ENCODE measurements at regions not wholly inside any gene's neighbourhood (a gene's known extent, or its start where the extent isn't known, plus 50 kb on each side); places are given as distances from the start of the nearest gene placed in this dataset.

GRCh38 chr13:64910096-64910495 is 2320.0 kb downstream of the PCDH9 start:
- DNase-seq (ENCODE audit: low spot score): no peak
- TF ChIP-seq CTCF (IDR thresholded peaks at IDR 0.05; ENCODE audit: extremely low read depth, missing control alignments): no peak

- DNase-seq (ENCODE audit: low spot score): no peak
- no peak for TF ChIP-seq CTCF (IDR thresholded peaks at IDR 0.05; ENCODE audit: extremely low read depth, missing control alignments)
Observed at GRCh38 chr13:64909184-64909583, 2321.0 kb downstream of the PCDH9 start.

DNA sequence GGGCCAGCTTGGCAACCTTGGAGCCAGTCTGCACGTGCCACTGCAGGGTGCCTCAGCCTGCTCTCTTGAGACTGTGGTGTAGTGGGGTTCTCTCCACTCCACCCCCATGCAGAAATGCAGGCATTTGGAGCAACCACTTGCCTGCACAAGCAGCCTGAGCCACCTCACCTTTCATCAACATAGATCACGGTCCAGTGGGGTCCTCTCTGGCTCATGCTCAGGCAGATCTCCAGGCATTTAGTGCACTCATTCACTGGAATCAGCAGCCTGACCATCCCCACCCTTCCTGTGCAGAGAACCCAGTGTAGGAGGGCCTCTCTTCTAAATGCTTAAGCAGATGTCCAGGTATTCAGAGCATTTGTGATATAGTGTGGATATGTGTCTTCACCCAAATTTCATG is 2330.1 kb downstream of the PCDH9 start:
- no peak for DNase-seq (ENCODE audit: low spot score)
- TF ChIP-seq CTCF (IDR thresholded peaks at IDR 0.05; ENCODE audit: extremely low read depth, missing control alignments): no peak

DNA sequence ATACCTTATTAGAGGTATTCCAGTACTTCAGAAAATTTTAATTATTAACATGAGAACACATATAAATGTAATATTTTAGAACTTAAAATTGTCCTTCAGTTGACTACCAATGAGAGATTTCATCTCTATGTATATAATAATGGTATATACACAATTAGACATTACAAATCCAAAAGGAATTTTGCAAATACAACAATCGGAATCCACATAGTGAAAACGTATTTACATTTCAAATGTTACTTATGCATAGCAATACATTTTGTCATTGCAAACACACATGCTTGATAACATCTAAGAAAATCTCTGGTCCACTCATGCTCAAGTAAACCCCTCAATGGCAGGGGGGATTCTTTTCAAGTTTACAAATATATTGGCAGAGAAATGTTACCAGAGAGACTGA is 2345.2 kb downstream of the PCDH9 start:
- DNase-seq (ENCODE audit: low spot score): no peak
- no peak for TF ChIP-seq CTCF (IDR thresholded peaks at IDR 0.05; ENCODE audit: extremely low read depth, missing control alignments)

GRCh38 chr13:64877176-64877575 is 2353.0 kb downstream of the PCDH9 start:
- no peak for DNase-seq (ENCODE audit: low spot score)
- TF ChIP-seq CTCF (IDR thresholded peaks at IDR 0.05; ENCODE audit: extremely low read depth, missing control alignments): no peak

GRCh38 chr13:64871742-64872141 is 2358.4 kb downstream of the PCDH9 start:
- no peak for TF ChIP-seq CTCF (IDR thresholded peaks at IDR 0.05; ENCODE audit: extremely low read depth, missing control alignments)
- no peak for DNase-seq (ENCODE audit: low spot score)

DNA sequence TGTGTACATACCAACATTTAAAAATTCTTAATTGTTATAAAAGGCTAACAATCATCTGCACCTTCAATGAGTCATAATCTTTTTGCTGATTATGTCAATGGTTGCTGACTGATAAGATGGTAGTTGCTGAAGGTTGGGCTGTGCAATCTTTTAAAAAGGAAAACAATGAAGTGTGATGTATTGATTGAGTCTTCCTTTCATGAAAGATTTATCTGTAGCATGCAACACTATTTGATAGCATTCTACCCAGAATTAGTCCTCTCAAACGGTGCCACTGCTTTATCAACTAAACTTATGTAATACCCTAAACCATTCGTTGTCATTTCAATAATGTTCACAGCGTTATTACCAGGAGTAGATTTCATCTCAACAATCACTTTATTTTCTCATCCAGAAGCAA is 2360.6 kb downstream of the PCDH9 start:
- DNase-seq (ENCODE audit: low spot score): no peak
- no peak for TF ChIP-seq CTCF (IDR thresholded peaks at IDR 0.05; ENCODE audit: extremely low read depth, missing control alignments)
